ENCODE measurements at regions not wholly inside any gene's neighbourhood (a gene's known extent, or its start where the extent isn't known, plus 50 kb on each side); places are given as distances from the start of the nearest gene placed in this dataset.

DNA sequence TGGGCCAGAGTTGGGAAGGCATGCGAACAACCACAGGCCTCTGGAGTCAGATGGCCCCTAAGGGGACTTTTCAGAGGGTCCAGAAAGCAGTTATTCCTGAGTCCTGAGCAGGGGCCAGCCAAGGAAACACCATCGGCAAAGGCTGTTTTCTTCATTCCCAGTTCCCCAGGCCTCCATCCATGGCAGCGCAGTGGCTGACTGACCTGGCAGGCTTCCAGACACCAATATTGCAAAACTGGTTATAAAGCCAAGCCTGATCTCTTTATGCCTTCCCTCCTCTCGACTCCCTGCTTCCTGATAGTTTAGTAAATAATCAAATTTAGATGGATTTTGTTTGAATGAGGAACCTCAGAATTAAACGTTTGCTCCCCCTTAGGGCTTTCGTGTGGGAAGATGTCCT, 133.4 kb upstream of the ITGA6 start:
- Histone ChIP-seq H3K27ac (ENCODE audit: low read depth, low read length) (no peak overlapping the region), H3K27me3 (ENCODE audit: control insufficient read depth, insufficient read depth, low read length) (peaks cover 21% of the 10 kb centered on the region), H3K4me3 (ENCODE audit: low read depth, low read length) (no peak overlapping the region), H3K36me3 (ENCODE audit: control insufficient read depth, insufficient read depth, low read length) (no peaks in the 10 kb centered on the region), H3K4me1 (ENCODE audit: control insufficient read depth, insufficient read depth, low read length) (peaks cover 25% of the 10 kb centered on the region), H3K9ac (ENCODE audit: low read depth, low read length) (no peak overlapping the region), H3K9me3 (ENCODE audit: control insufficient read depth, insufficient read depth, low read length) (no peaks in the 10 kb centered on the region)

DNA sequence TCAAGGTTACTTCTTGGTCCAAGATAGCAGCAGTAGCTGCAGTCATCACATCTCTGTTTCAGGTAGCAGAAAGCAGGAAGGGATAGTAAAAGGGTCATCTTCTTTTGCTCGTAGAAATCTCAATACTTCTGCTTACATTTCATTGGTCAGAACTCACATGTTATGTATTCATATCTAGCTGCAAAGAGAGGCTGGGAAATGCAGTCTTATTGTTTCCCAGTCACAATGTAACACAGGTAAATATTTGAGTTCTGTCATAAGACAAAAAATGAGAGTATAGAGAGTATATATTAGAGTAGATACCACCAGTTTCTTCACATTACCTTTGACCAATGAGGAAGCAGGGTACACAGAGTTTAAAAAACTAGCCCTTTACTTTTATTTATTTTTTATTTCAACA, 132.4 kb upstream of the ITGA6 start:
- no peak overlapping the region for H3K4me3 ChIP-seq (ENCODE audit: low read depth, low read length)
- peaks cover 25% of the 10 kb centered on the region for H3K4me1 ChIP-seq (ENCODE audit: control insufficient read depth, insufficient read depth, low read length)
- H3K27ac ChIP-seq (ENCODE audit: low read depth, low read length): no peak overlapping the region
- no peak overlapping the region for H3K9ac ChIP-seq (ENCODE audit: low read depth, low read length)
- H3K27me3 ChIP-seq (ENCODE audit: control insufficient read depth, insufficient read depth, low read length): peaks cover 21% of the 10 kb centered on the region
- no peaks in the 10 kb centered on the region for H3K36me3 ChIP-seq (ENCODE audit: control insufficient read depth, insufficient read depth, low read length)
- no peaks in the 10 kb centered on the region for H3K9me3 ChIP-seq (ENCODE audit: control insufficient read depth, insufficient read depth, low read length)

DNA sequence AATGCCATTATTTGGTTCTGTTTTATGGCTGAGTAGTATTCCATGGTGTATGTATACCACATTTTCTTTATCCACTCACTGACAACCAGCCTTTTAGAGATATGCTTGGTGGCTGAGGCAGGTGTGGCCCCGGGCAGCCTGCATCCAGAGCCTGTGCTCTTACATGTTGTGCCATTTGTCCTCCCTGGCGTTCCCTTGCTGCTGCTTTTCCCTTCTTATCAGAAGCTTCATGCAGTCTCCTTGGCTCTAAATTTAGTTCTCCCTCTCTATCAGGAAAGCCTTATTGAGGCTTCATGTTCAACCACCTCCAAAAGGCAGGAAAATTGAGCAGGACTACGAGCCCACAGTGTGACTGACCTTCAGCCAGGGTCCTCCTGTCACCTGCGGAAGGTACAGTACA, 131.7 kb upstream of the ITGA6 start:
- H3K27ac ChIP-seq (ENCODE audit: low read depth, low read length): no peak overlapping the region
- H3K4me1 ChIP-seq (ENCODE audit: control insufficient read depth, insufficient read depth, low read length): peaks cover 25% of the 10 kb centered on the region
- H3K9ac ChIP-seq (ENCODE audit: low read depth, low read length): no peak overlapping the region
- H3K36me3 ChIP-seq (ENCODE audit: control insufficient read depth, insufficient read depth, low read length): no peaks in the 10 kb centered on the region
- no peak overlapping the region for H3K4me3 ChIP-seq (ENCODE audit: low read depth, low read length)
- H3K9me3 ChIP-seq (ENCODE audit: control insufficient read depth, insufficient read depth, low read length): no peaks in the 10 kb centered on the region
- H3K27me3 ChIP-seq (ENCODE audit: control insufficient read depth, insufficient read depth, low read length): peaks cover 21% of the 10 kb centered on the region

DNA sequence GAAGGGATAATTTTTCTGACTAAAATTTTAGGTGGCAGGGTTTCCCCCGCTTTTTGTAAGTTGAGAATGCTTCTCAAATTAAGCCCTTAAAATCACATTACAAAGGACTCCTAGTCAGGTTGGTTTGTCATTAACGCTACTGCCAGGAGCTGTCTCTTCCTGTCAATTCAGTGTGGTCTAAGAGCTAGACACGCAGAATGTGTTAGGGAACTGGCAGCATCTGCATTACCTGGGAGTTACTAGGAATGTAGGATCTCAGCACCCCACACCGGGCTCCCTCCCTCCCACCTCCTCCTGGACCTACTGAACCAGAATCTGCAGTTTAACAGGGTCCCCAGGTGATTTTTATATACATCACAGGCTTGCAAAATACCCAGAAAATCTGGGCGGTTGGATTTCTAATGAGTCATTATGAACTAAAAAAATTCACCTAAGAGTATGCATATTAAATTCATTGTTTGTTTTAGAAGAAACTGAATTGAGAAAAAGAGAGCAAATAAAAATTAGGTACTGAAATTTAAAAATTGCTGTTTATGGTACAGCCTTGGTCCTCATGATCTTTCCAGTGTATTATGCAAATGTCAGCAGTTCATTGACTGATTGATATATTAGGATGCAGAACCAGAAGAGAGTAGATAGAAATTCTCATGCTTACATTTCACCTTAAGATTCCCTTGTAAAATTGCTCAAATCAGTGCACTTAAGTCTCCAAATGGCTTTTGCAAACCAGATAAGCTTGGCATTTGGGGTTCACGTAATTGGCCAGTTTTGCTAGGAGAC, 130.9 kb upstream of the ITGA6 start:
- Histone ChIP-seq H3K27ac (ENCODE audit: low read depth, low read length) (no peak overlapping the region), H3K4me3 (ENCODE audit: low read depth, low read length) (no peak overlapping the region), H3K4me1 (ENCODE audit: control insufficient read depth, insufficient read depth, low read length) (peaks cover 25% of the 10 kb centered on the region), H3K27me3 (ENCODE audit: control insufficient read depth, insufficient read depth, low read length) (peaks cover 21% of the 10 kb centered on the region), H3K9ac (ENCODE audit: low read depth, low read length) (no peak overlapping the region), H3K9me3 (ENCODE audit: control insufficient read depth, insufficient read depth, low read length) (no peaks in the 10 kb centered on the region), H3K36me3 (ENCODE audit: control insufficient read depth, insufficient read depth, low read length) (no peaks in the 10 kb centered on the region)

DNA sequence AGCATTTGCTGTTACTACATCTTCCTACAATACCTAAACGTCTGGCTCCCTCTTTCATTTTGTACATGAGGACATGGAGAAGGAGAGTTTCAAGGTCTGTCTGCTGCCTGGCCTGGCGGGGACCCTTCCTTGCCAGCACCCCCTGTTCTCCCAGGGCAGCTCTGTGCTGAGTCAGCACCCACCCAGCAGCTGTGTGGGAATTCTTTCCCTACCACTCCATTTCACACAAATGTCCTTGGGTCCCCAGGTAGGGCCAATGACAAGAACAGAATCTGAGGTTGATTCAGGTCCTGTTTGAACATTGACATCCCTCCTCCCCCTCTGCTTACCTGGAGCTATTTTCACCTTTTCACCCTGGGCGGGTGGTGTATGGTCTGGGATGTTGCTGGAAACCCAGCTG, 129.9 kb upstream of the ITGA6 start:
- Histone ChIP-seq H3K4me1 (ENCODE audit: control insufficient read depth, insufficient read depth, low read length) (peaks cover 25% of the 10 kb centered on the region), H3K9me3 (ENCODE audit: control insufficient read depth, insufficient read depth, low read length) (no peaks in the 10 kb centered on the region), H3K27ac (ENCODE audit: low read depth, low read length) (no peak overlapping the region), H3K27me3 (ENCODE audit: control insufficient read depth, insufficient read depth, low read length) (peaks cover 21% of the 10 kb centered on the region), H3K4me3 (ENCODE audit: low read depth, low read length) (no peak overlapping the region), H3K9ac (ENCODE audit: low read depth, low read length) (no peak overlapping the region), H3K36me3 (ENCODE audit: control insufficient read depth, insufficient read depth, low read length) (no peaks in the 10 kb centered on the region)

DNA sequence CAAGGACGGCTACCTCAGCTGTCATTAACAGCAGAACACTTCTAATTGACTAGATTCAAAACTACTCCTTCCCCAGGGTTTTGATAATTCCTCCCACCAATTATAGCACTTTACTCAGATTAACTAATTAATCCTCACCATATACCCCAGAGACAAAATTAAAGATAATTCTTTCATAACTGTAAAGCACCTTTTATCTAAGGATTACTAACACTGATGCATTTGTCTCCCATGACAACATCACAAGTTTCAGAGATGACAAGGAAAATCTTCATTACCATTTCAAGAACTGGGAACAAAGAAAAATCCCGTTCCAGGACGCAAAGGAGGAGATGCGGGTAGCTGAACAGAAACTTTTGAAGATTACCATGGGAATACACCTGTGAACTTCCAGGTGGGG, 129.4 kb upstream of the ITGA6 start:
- Histone ChIP-seq H3K4me1 (ENCODE audit: control insufficient read depth, insufficient read depth, low read length) (peaks cover 25% of the 10 kb centered on the region), H3K36me3 (ENCODE audit: control insufficient read depth, insufficient read depth, low read length) (no peaks in the 10 kb centered on the region), H3K9me3 (ENCODE audit: control insufficient read depth, insufficient read depth, low read length) (no peaks in the 10 kb centered on the region), H3K9ac (ENCODE audit: low read depth, low read length) (no peak overlapping the region), H3K27ac (ENCODE audit: low read depth, low read length) (no peak overlapping the region), H3K27me3 (ENCODE audit: control insufficient read depth, insufficient read depth, low read length) (peaks cover 21% of the 10 kb centered on the region), H3K4me3 (ENCODE audit: low read depth, low read length) (no peak overlapping the region)

DNA sequence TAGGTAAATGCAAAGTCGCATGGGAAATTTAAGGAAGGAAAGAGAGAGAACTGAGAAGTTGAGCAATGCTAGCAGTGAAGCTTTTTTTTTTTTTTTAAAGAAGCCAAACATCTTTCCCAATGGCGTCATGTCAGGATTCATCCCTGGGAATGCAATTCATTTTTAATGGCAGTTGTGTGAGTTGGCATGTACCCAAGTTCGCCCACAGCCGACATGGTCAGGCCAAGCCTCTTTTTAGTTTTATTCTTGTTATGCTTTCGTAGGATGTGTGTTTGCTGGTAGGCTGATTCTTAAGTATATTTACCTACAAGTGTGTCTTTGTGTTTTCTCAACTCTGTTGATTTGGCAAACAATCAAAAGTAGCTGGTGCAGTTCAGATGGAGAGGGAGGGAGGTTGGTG, 127.6 kb upstream of the ITGA6 start:
- peaks cover 21% of the 10 kb centered on the region for H3K27me3 ChIP-seq (ENCODE audit: control insufficient read depth, insufficient read depth, low read length)
- no peak overlapping the region for H3K27ac ChIP-seq (ENCODE audit: low read depth, low read length)
- no peaks in the 10 kb centered on the region for H3K36me3 ChIP-seq (ENCODE audit: control insufficient read depth, insufficient read depth, low read length)
- no peak overlapping the region for H3K9ac ChIP-seq (ENCODE audit: low read depth, low read length)
- no peaks in the 10 kb centered on the region for H3K9me3 ChIP-seq (ENCODE audit: control insufficient read depth, insufficient read depth, low read length)
- H3K4me3 ChIP-seq (ENCODE audit: low read depth, low read length): no peak overlapping the region
- peaks cover 25% of the 10 kb centered on the region for H3K4me1 ChIP-seq (ENCODE audit: control insufficient read depth, insufficient read depth, low read length)

DNA sequence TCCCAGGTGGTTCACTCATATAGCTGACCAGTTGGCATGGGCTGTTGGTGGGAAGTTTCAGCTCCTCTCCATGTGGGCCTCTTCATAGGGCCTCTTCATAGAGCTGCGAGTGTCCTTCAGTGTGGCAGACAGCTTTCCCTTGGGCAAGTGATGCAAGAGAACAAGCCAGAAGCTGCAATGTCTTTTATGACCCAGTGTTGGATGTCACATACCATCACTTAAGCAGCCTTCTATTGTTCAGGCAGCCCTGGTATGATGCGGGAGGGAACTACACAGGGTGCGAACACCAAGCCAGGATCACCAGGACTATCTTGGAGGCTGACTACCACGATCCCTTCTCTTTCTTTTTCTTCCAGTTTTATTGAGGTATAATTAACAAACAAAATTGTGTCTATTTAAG, 126.5 kb upstream of the ITGA6 start:
- H3K27ac ChIP-seq (ENCODE audit: low read depth, low read length): no peak overlapping the region
- no peak overlapping the region for H3K4me3 ChIP-seq (ENCODE audit: low read depth, low read length)
- no peaks in the 10 kb centered on the region for H3K9me3 ChIP-seq (ENCODE audit: control insufficient read depth, insufficient read depth, low read length)
- no peaks in the 10 kb centered on the region for H3K36me3 ChIP-seq (ENCODE audit: control insufficient read depth, insufficient read depth, low read length)
- H3K27me3 ChIP-seq (ENCODE audit: control insufficient read depth, insufficient read depth, low read length): peaks cover 17% of the 10 kb centered on the region
- H3K9ac ChIP-seq (ENCODE audit: low read depth, low read length): no peak overlapping the region
- peaks cover 22% of the 10 kb centered on the region for H3K4me1 ChIP-seq (ENCODE audit: control insufficient read depth, insufficient read depth, low read length)

DNA sequence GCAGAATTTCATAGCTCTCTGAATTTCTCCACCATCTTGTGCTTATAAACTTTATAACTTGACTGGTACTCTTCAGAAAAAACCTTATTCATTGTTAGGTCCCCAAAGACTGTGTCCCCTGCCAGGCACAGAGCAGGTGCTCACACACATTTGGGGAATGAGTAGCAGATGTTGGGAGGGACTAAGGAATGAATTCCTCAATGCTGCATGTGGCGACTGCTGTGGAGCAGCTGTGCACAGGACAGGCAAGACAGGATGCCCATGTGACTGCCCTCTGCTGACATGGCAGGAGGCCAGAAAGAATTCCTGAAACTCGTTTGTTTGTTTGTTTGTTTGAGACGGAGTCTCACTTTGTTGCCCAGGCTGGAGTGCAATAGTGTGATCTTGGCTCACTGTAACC, 122.3 kb upstream of the ITGA6 start:
- Histone ChIP-seq H3K9me3 (ENCODE audit: control insufficient read depth, insufficient read depth, low read length) (no peaks in the 10 kb centered on the region), H3K4me1 (ENCODE audit: control insufficient read depth, insufficient read depth, low read length) (no peaks in the 10 kb centered on the region; the same call in 1 of the 2 replicates), H3K9ac (ENCODE audit: low read depth, low read length) (no peak overlapping the region), H3K27ac (ENCODE audit: low read depth, low read length) (no peak overlapping the region), H3K4me3 (ENCODE audit: low read depth, low read length) (no peak overlapping the region), H3K27me3 (ENCODE audit: control insufficient read depth, insufficient read depth, low read length) (no peaks in the 10 kb centered on the region), H3K36me3 (ENCODE audit: control insufficient read depth, insufficient read depth, low read length) (no peaks in the 10 kb centered on the region)

DNA sequence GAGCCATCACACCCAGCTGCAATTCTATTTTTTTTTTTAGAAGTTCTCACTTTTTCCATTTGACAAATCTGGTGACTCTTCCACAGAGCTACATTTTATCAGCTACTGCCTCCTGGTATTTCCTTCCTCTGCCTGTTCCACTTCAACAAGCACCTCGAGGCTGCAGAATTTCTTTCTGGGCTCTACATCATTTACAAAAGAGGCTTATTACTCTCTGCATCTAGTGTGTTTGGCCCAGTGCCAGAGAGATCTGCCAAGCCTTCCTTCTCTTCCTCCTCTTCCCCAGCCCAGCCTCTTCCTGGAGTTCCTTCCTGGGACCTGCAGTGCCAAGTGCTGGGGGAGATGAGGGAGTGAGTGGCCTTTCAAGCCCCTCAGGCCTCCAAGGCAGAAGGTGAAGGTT, 119.6 kb upstream of the ITGA6 start:
- no peaks in the 10 kb centered on the region; the same call in 1 of the 2 replicates for H3K4me1 ChIP-seq (ENCODE audit: control insufficient read depth, insufficient read depth, low read length)
- no peak overlapping the region for H3K4me3 ChIP-seq (ENCODE audit: low read depth, low read length)
- no peaks in the 10 kb centered on the region for H3K9me3 ChIP-seq (ENCODE audit: control insufficient read depth, insufficient read depth, low read length)
- H3K36me3 ChIP-seq (ENCODE audit: control insufficient read depth, insufficient read depth, low read length): no peaks in the 10 kb centered on the region
- H3K9ac ChIP-seq (ENCODE audit: low read depth, low read length): no peak overlapping the region
- no peak overlapping the region for H3K27ac ChIP-seq (ENCODE audit: low read depth, low read length)
- H3K27me3 ChIP-seq (ENCODE audit: control insufficient read depth, insufficient read depth, low read length): no peaks in the 10 kb centered on the region

DNA sequence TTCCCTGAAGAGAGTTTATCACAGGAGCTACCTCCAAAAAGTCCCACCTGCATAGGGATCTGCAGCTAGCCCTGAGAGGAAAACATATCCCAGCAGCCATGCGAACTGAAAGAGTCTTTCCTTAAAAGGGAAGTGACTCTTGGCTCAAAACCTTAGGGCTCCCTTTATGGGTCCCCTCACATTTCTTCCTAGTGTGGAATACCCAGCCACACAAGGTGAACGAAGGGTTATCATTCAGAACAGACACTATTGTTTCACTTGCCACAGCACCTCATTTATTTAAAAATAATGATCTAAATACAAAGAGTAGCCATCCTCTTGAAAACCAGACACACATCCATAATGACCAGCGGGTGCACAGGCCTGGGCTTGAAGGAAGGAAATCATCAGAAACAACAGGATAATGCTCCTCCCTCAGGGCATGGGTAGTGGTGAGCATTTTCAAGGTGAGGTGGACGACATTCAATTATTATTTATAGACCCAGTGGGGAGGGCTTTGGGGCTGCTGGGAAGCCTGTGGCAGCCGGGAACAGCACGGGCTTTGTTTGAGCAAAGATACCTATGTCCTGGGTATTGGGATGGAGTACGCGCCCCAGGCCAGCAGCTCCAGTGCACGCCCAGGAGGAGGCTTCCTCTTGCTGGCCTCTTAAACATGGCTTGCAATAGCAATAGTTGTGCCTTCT, 119.0 kb upstream of the ITGA6 start:
- H3K4me1 ChIP-seq (ENCODE audit: control insufficient read depth, insufficient read depth, low read length): no peaks in the 10 kb centered on the region; the same call in 1 of the 2 replicates
- H3K4me3 ChIP-seq (ENCODE audit: low read depth, low read length): no peak overlapping the region
- no peaks in the 10 kb centered on the region for H3K9me3 ChIP-seq (ENCODE audit: control insufficient read depth, insufficient read depth, low read length)
- no peak overlapping the region for H3K27ac ChIP-seq (ENCODE audit: low read depth, low read length)
- no peaks in the 10 kb centered on the region for H3K36me3 ChIP-seq (ENCODE audit: control insufficient read depth, insufficient read depth, low read length)
- no peaks in the 10 kb centered on the region for H3K27me3 ChIP-seq (ENCODE audit: control insufficient read depth, insufficient read depth, low read length)
- no peak overlapping the region for H3K9ac ChIP-seq (ENCODE audit: low read depth, low read length)
